ENCODE measurements at regions not wholly inside any gene's neighbourhood (a gene's known extent, or its start where the extent isn't known, plus 50 kb on each side); places are given as distances from the start of the nearest gene placed in this dataset.

GRCh38 chr1:217067642-217068041 is 344.4 kb upstream of the ESRRG start:
- TF ChIP-seq CTCF (IDR thresholded peaks at IDR 0.05 in 2 of 3, conservative IDR thresholded peaks at IDR 0.05 in 1 of 3; ENCODE audit: insufficient read depth in 2 of 3, low read depth in 1 of 3, low read length in 3 of 3): no peak
- TF ChIP-seq USF2 (CRISPR knock-in tag; IDR thresholded peaks at IDR 0.05): no peak
- TF ChIP-seq TBL1XR1 (IDR thresholded peaks at IDR 0.05; ENCODE audit: low read length in 2 of 2): no peak
- TF ChIP-seq, protein P1, sequence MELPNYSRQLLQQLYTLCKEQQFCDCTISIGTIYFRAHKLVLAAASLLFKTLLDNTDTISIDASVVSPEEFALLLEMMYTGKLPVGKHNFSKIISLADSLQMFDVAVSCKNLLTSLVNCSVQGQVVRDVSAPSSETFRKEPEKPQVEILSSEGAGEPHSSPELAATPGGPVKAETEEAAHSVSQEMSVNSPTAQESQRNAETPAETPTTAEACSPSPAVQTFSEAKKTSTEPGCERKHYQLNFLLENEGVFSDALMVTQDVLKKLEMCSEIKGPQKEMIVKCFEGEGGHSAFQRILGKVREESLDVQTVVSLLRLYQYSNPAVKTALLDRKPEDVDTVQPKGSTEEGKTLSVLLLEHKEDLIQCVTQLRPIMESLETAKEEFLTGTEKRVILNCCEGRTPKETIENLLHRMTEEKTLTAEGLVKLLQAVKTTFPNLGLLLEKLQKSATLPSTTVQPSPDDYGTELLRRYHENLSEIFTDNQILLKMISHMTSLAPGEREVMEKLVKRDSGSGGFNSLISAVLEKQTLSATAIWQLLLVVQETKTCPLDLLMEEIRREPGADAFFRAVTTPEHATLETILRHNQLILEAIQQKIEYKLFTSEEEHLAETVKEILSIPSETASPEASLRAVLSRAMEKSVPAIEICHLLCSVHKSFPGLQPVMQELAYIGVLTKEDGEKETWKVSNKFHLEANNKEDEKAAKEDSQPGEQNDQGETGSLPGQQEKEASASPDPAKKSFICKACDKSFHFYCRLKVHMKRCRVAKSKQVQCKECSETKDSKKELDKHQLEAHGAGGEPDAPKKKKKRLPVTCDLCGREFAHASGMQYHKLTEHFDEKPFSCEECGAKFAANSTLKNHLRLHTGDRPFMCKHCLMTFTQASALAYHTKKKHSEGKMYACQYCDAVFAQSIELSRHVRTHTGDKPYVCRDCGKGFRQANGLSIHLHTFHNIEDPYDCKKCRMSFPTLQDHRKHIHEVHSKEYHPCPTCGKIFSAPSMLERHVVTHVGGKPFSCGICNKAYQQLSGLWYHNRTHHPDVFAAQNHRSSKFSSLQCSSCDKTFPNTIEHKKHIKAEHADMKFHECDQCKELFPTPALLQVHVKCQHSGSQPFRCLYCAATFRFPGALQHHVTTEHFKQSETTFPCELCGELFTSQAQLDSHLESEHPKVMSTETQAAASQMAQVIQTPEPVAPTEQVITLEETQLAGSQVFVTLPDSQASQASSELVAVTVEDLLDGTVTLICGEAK (IDR thresholded peaks at IDR 0.05): no peak
- TF ChIP-seq, protein P1 (CRISPR knock-in tag; IDR thresholded peaks at IDR 0.05): no peak
- TF ChIP-seq, protein P2, sequence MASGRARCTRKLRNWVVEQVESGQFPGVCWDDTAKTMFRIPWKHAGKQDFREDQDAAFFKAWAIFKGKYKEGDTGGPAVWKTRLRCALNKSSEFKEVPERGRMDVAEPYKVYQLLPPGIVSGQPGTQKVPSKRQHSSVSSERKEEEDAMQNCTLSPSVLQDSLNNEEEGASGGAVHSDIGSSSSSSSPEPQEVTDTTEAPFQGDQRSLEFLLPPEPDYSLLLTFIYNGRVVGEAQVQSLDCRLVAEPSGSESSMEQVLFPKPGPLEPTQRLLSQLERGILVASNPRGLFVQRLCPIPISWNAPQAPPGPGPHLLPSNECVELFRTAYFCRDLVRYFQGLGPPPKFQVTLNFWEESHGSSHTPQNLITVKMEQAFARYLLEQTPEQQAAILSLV (tag; IDR thresholded peaks at IDR 0.05): no peak
- TF ChIP-seq RUNX1 (IDR thresholded peaks at IDR 0.05; ENCODE audit: low read depth): no peak
- no peak for TF ChIP-seq GABPA (tag; conservative IDR thresholded peaks at IDR 0.05; ENCODE audit: low read depth)
- TF ChIP-seq PRMT5 (CRISPR knock-in tag; IDR thresholded peaks at IDR 0.05): no peak
- no peak for TF ChIP-seq ZBTB7A (IDR thresholded peaks at IDR 0.05; ENCODE audit: borderline replicate concordance, control insufficient read depth, low read depth, low read length)
- no peak for TF ChIP-seq ZNF274 (IDR thresholded peaks at IDR 0.05; ENCODE audit: borderline replicate concordance, low read depth, low read length)
- no peak for TF ChIP-seq CHD2 (IDR thresholded peaks at IDR 0.05; ENCODE audit: low read depth, low read length)
- no peak for TF ChIP-seq POLR2A (conservative IDR thresholded peaks at IDR 0.05)
